B cell (primary cell): ENCODE measurements at regions not wholly inside any gene's neighbourhood (a gene's known extent, or its start where the extent isn't known, plus 50 kb on each side); places are given as distances from the start of the nearest gene placed in this dataset.

Experiments
- ATAC-seq: fragments of 200-7000 bp; cut with Tn5 transposase; one replicate; pipeline ENCODE4 v1.10.0; 2021; ENCODE audit warnings: low read depth, mild to moderate bottlenecking, moderate number of reproducible peaks, moderate library complexity
- CTCF ChIA-PET: fragments of 350-600 bp; sonication (Branson Sonifier 250); formaldehyde crosslinking; loops from one replicate; lab custom pipeline; 2021; ENCODE audit warnings: antibody characterized with exemption, inconsistent platforms; lab: Charles Lee
- POLR2A ChIA-PET: fragments of 350-600 bp; sonication (Branson Sonifier 250); formaldehyde crosslinking; loops from one replicate; lab custom pipeline; 2021; ENCODE audit warnings: antibody characterized with exemption; lab: Charles Lee
- DNase-seq: peaks from one replicate; pipeline ENCODE4 v3.0.0; 2013
- H2AFZ ChIP-seq: 2 replicates; pipeline ENCODE4 v1.6.1; 2012; ENCODE audit warnings: mild to moderate bottlenecking, low read depth, low read length; ENCODE audit not compliant: insufficient read depth, poor library complexity, severe bottlenecking
- H3K27ac ChIP-seq, 2 donors: 1 replicate in 1 of 2; 2 replicates in 1 of 2; pipeline ENCODE4 v1.5.1; 2012 to 2013; ENCODE audit warnings: low read length in 2 of 2, mild to moderate bottlenecking in 2 of 2, moderate library complexity in 1 of 2
- H3K27me3 ChIP-seq, 4 experiments: fragments of 200-600 bp in 1 of 4; sonication (generic) in 1 of 4; replicated peaks in 1 of 4; 1 replicate in 2 of 4; 2 replicates in 2 of 4; pipeline versions ENCODE4 v1.6.1 to v1.7.0; 2013 to 2016; ENCODE audit warnings: low read length in 3 of 4, mild to moderate bottlenecking in 2 of 4, mixed read lengths in 1 of 4, moderate library complexity in 1 of 4; ENCODE audit not compliant: insufficient read depth in 4 of 4, control insufficient read depth in 3 of 4; ENCODE audit errors: control extremely low read depth in 1 of 4
- H3K36me3 ChIP-seq, 2 experiments: replicated peaks in 1 of 2; 1 replicate in 1 of 2; 2 replicates in 1 of 2; pipeline versions ENCODE4 v1.6.1 to v1.7.1; 2013; ENCODE audit warnings: low read length in 1 of 2; ENCODE audit not compliant: insufficient read depth in 2 of 2, control insufficient read depth in 1 of 2; ENCODE audit errors: control extremely low read depth in 1 of 2, extremely low read depth in 1 of 2
- H3K4me1 ChIP-seq, 2 donors: fragments of 200-600 bp in 1 of 2; sonication (generic) in 1 of 2; 1 replicate in 1 of 2; 2 replicates in 1 of 2; pipeline versions ENCODE4 v1.5.1 to v1.6.1; 2013 to 2017; ENCODE audit warnings: low read length in 2 of 2; ENCODE audit not compliant: control insufficient read depth in 2 of 2, insufficient read depth in 2 of 2
- H3K4me2 ChIP-seq: replicated peaks from 2 replicates; pipeline ENCODE3; 2012; ENCODE audit warnings: mild to moderate bottlenecking, low read depth, low read length; ENCODE audit not compliant: poor library complexity, severe bottlenecking
- H3K4me3 ChIP-seq, 5 experiments: fragments of 200-600 bp in 1 of 5; sonication (generic) in 1 of 5; 1 replicate in 3 of 5; 2 replicates in 2 of 5; pipeline versions ENCODE4 v1.5.1 to v1.7.0; 2011 to 2016; ENCODE audit warnings: low read length in 4 of 5, mild to moderate bottlenecking in 4 of 5, low read depth in 2 of 5, control low read depth in 1 of 5, moderate library complexity in 1 of 5; ENCODE audit not compliant: insufficient read depth in 1 of 5; ENCODE audit errors: control extremely low read depth in 1 of 5, extremely low read depth in 1 of 5
- H3K79me2 ChIP-seq: fragments of 200-600 bp; sonication (generic); one replicate; pipeline ENCODE4 v1.6.0; 2016; ENCODE audit warnings: low read length; ENCODE audit not compliant: control insufficient read depth, insufficient read depth
- H3K9ac ChIP-seq: fragments of 200-600 bp; sonication (generic); 2 replicates; pipeline ENCODE4 v1.6.1; 2017; ENCODE audit warnings: mild to moderate bottlenecking, low read length, moderate library complexity
- H3K9me3 ChIP-seq, 3 donors: one replicate each; pipeline versions ENCODE4 v1.6.1 to v1.7.1; 2013; ENCODE audit warnings: low read length in 2 of 3; ENCODE audit not compliant: control insufficient read depth in 2 of 3, insufficient read depth in 1 of 3; ENCODE audit errors: control extremely low read depth in 1 of 3
- H4K20me1 ChIP-seq: 2 replicates; pipeline ENCODE4 v1.6.0; 2012; ENCODE audit warnings: mild to moderate bottlenecking, low read length; ENCODE audit not compliant: insufficient read depth, control insufficient read depth, poor library complexity, severe bottlenecking
- H3K27ac Mint-ChIP-seq: one replicate; pipeline ENCODE4 v1.8.0; 2021; ENCODE audit warnings: mixed read lengths
- H3K27me3 Mint-ChIP-seq: one replicate; pipeline ENCODE4 v1.8.0; 2021; ENCODE audit warnings: mixed read lengths
- H3K4me1 Mint-ChIP-seq: one replicate; pipeline ENCODE4 v1.8.0; 2021; ENCODE audit warnings: mixed read lengths
- H3K4me3 Mint-ChIP-seq: one replicate; pipeline ENCODE4 v1.8.0; 2021; ENCODE audit warnings: mixed read lengths
- H3K9me3 Mint-ChIP-seq: one replicate; pipeline ENCODE4 v1.8.0; 2022; ENCODE audit warnings: mixed read lengths; ENCODE audit not compliant: insufficient read depth
- EZH2 ChIP-seq: IDR thresholded peaks from 2 replicates; pipeline ENCODE4 v1.6.1; 2012; ENCODE audit warnings: borderline replicate concordance, low read depth, mild to moderate bottlenecking, moderate library complexity, low read length; ENCODE audit not compliant: insufficient read depth, poor library complexity, severe bottlenecking
- WGBS: methylation state at CpG from one replicate; pipeline ENCODE4 v1.1.5; 2013; ENCODE audit warnings: missing lambda C conversion rate; ENCODE audit not compliant: insufficient coverage; 5-methylcytosine and 5-hydroxymethylcytosine counted together
- intact Hi-C: fragments of 100-400 bp; cut with micrococcal nuclease; formaldehyde crosslinking; loops from one replicate; pipeline ENCODE4 v1.10.0; 2022
- TF ChIP-seq, protein P1 (sequence below): fragments of 200-600 bp; IDR thresholded peaks from one replicate; pipeline ENCODE4 v1.8.0; 2022; ENCODE audit warnings: antibody characterized with exemption, mild to moderate bottlenecking

DNA sequence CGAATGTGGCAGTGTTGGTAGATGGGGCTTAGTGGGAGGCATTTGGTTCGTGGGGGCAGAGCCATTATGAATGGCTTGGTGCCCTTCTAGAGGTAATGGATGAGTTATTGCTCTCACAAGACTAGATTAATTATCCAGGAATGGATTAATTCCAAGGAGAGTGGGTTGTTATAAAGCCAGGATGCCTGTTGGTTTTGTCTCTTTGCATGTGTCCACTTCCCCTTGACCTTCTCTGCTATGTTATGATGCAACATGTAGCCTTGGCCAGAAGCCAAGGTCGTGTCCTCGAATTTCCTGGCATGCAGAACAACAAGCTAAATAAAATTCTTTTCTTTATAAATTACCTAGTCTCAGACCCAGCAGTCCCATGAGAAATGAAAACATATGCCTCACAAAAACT is 111.2 kb upstream of the PLS3 start:
- no peak for TF ChIP-seq EZH2
- TF ChIP-seq, protein P1, sequence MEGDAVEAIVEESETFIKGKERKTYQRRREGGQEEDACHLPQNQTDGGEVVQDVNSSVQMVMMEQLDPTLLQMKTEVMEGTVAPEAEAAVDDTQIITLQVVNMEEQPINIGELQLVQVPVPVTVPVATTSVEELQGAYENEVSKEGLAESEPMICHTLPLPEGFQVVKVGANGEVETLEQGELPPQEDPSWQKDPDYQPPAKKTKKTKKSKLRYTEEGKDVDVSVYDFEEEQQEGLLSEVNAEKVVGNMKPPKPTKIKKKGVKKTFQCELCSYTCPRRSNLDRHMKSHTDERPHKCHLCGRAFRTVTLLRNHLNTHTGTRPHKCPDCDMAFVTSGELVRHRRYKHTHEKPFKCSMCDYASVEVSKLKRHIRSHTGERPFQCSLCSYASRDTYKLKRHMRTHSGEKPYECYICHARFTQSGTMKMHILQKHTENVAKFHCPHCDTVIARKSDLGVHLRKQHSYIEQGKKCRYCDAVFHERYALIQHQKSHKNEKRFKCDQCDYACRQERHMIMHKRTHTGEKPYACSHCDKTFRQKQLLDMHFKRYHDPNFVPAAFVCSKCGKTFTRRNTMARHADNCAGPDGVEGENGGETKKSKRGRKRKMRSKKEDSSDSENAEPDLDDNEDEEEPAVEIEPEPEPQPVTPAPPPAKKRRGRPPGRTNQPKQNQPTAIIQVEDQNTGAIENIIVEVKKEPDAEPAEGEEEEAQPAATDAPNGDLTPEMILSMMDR, result no peak
- Mint-ChIP-seq H3K4me3 (no peak overlapping the region), H3K9me3 (no peaks in the 10 kb centered on the region), H3K27me3 (no peaks in the 10 kb centered on the region), H3K4me1 (no peaks in the 10 kb centered on the region), H3K27ac (no peak overlapping the region)
- Histone ChIP-seq H3K27me3 (no peaks in the 10 kb centered on the region), H4K20me1 (no peaks in the 10 kb centered on the region), H3K9ac (no peak overlapping the region), H3K4me1 (no peaks in the 10 kb centered on the region), H3K27ac (no peak overlapping the region), H3K9me3 (no peaks in the 10 kb centered on the region), H3K4me3 (no peak overlapping the region), H3K4me2 (no peak overlapping the region), H3K36me3 (no peaks in the 10 kb centered on the region), H3K79me2 (no peaks in the 10 kb centered on the region), H2AFZ (no peak overlapping the region)
- DNase-seq, result no peak
- intact Hi-C loops, result no loop called here
- no CpG with 5 or more reads among the region's 4 CpGs for WGBS
- ChIA-PET CTCF (no interaction called here), POLR2A (no interaction called here)
- ATAC-seq, result no peak

DNA sequence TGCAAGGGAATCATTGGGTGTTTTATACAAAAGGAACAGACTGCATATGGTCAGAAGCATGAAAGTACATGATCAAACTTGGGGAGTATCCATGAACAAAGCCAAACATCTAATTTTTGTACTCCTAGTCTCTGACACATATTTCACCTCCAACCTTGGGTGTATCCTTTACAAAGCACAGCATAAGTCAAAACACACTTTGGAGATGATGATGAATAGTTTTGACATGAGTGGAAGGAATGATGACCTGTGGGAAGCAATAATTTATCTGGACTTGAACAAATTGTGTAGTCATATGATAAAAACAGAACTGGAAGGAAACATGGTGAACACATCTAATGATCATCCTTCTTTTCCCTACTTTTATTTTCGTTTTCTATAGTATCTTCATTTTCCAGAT is 108.7 kb upstream of the PLS3 start:
- H3K27me3 Mint-ChIP-seq, result no peaks in the 10 kb centered on the region
- Histone ChIP-seq H3K36me3 (no peaks in the 10 kb centered on the region), H2AFZ (no peak overlapping the region), H3K4me3 (no peak overlapping the region), H3K4me1 (no peaks in the 10 kb centered on the region), H3K27me3 (no peaks in the 10 kb centered on the region), H3K27ac (no peak overlapping the region), H4K20me1 (no peaks in the 10 kb centered on the region), H3K4me2 (no peak overlapping the region), H3K9ac (no peak overlapping the region), H3K9me3 (no peaks in the 10 kb centered on the region), H3K79me2 (no peaks in the 10 kb centered on the region)
- ChIA-PET POLR2A (no interaction called here), CTCF (no interaction called here)
- no peak for TF ChIP-seq EZH2
- TF ChIP-seq, protein P1, result no peak
- ATAC-seq, result no peak
- DNase-seq, result no peak
- H3K27ac Mint-ChIP-seq, result no peak overlapping the region
- no CpG with 5 or more reads among the region's 1 CpG for WGBS
- no peak overlapping the region for H3K4me3 Mint-ChIP-seq
- H3K4me1 Mint-ChIP-seq, result no peaks in the 10 kb centered on the region
- no peaks in the 10 kb centered on the region for H3K9me3 Mint-ChIP-seq
- intact Hi-C loops, result no loop called here
